Immature natural killer cell (primary cell): ENCODE measurements at regions not wholly inside any gene's neighbourhood (a gene's known extent, or its start where the extent isn't known, plus 50 kb on each side); places are given as distances from the start of the nearest gene placed in this dataset.

Source experiments
- DNase-seq, 3 donors: peaks; one replicate each; pipeline ENCODE4 v3.0.0; 2022; ENCODE audit warnings: mixed read lengths in 1 of 3
- H3K27ac Mint-ChIP-seq, 6 donors: one replicate each; pipeline ENCODE4 v1.8.0; 2020; ENCODE audit warnings: mixed read lengths in 6 of 6, mild to moderate bottlenecking in 5 of 6, inconsistent platforms in 4 of 6, moderate library complexity in 3 of 6
- H3K27me3 Mint-ChIP-seq, 3 donors: one replicate each; pipeline ENCODE4 v1.8.0; 2020 to 2021; ENCODE audit warnings: low read depth in 3 of 3, mild to moderate bottlenecking in 3 of 3, mixed read lengths in 3 of 3, moderate library complexity in 3 of 3, inconsistent platforms in 1 of 3
- H3K36me3 Mint-ChIP-seq, 3 donors: one replicate each; pipeline ENCODE4 v1.8.0; 2020; ENCODE audit warnings: mixed read lengths in 3 of 3, inconsistent platforms in 2 of 3, mild to moderate bottlenecking in 2 of 3
- H3K4me1 Mint-ChIP-seq, 2 donors: one replicate each; pipeline ENCODE4 v1.8.0; 2020; ENCODE audit warnings: inconsistent platforms in 2 of 2, mild to moderate bottlenecking in 2 of 2, mixed read lengths in 2 of 2, moderate library complexity in 1 of 2
- H3K4me3 Mint-ChIP-seq, 5 donors: one replicate each; pipeline ENCODE4 v1.8.0; 2020; ENCODE audit warnings: mild to moderate bottlenecking in 5 of 5, mixed read lengths in 5 of 5, inconsistent platforms in 3 of 5, moderate library complexity in 3 of 5
- H3K9me3 Mint-ChIP-seq, 6 donors: one replicate each; pipeline ENCODE4 v1.8.0; 2020; ENCODE audit warnings: mild to moderate bottlenecking in 6 of 6, mixed read lengths in 6 of 6, inconsistent platforms in 4 of 6, moderate library complexity in 3 of 6

DNA sequence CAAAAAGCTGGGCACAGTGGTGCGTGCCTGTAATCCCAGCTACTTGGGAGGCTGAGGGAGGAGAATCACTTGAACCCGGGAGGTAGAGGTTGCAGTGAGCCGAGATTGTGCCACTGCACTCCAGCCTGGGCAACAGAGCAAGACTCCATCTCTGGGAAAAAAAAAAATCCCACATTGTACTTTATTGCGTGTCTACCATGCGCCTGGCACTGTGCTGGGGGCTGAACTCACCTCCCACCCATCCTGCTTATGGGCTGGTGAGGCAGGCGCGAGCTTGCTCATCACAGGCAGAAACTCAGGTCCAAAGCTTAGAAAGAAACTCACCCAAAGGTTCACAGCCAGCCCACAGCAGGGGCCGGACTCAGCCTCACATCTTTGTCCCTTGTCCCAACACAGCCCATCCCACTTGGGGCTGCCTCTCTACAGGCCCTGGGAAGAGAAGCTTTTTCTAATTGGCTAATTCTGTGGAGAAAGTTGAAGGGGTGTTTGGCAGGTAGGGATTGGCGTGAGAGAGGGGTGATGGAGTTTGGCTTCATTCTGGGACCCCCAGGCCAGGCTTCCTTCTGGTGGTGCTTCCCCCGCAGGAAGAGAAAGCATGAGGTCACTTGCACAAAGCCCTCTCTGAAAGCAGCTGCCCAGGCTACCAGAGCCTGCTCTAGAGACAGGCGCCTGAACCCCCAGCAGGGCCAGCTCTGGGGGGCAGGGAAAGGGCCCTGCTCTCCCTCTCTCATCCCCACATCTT is 122.6 kb upstream of the SMAD3 start:
- no peaks in the 10 kb centered on the region for H3K4me1 Mint-ChIP-seq

DNA sequence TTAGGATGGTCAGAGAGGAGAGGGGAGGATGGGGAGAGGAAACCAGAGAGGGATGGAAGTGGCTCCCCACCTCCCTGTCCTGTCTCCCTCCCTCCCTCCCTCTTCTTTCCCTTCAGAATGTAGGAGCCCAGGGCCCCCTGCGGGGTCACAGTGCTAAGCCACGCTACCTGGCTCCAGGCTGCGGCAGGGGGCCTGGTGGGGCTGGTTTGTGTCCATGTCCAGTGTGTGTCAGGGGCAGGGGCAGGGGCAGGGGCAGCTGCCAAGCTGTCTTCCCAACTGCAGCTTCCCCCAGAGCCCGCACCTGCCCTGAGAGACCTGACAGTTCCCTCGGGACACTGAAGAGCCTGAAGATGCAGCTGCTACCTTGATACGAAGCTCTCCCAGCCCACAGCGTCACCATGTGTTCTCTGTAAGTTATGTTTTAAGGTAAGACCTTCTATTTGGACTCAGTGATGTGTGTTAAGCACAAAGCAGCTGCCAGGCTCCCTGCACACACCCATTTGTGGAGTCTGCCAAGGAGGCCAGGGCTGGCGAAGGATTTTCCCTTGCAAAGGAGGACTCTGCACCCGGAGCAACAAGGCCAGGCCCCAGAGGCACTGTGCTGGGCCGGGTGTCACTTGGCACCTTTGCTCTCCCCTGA is 121.8 kb upstream of the SMAD3 start:
- Mint-ChIP-seq H3K27ac (no peak overlapping the region), H3K4me3 (no peak overlapping the region), H3K4me1 (no peaks in the 10 kb centered on the region), H3K36me3 (no peaks in the 10 kb centered on the region), H3K9me3 (no peaks in the 10 kb centered on the region), H3K27me3 (peaks cover 0 to 4% (median 3%) of the 10 kb centered on the region in 3 donors)
- DNase-seq, result no peak

More for the DNA sequence above, 122.6 kb upstream of the SMAD3 start:
- no peaks in the 10 kb centered on the region for H3K9me3 Mint-ChIP-seq
- no peak overlapping the region for H3K4me3 Mint-ChIP-seq
- no peak for DNase-seq
- H3K27ac Mint-ChIP-seq, result no peak overlapping the region
- no peaks in the 10 kb centered on the region for H3K36me3 Mint-ChIP-seq
- H3K27me3 Mint-ChIP-seq, result peaks cover 0 to 4% (median 3%) of the 10 kb centered on the region in 3 donors

DNA sequence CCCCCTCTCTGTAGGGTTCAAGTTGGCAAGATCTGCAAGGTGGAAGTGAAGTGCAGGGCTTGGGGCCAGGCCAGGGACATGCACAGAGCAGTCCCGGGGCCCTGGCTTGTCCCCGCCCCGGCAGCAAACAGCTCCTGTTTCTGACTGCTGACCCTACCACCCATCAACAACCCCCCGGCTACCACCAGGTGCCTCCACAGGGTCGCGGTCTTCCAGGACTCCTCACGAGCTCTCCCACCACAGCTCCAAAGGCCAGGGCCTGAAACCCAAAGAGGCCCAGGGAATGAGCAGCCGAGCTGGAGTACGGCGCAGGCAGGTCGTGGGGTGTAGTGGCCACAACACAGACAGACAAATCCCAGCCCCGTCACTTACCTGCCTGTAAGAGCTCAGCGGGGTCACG is 121.3 kb upstream of the SMAD3 start:
- H3K27me3 Mint-ChIP-seq, result peaks cover 0 to 4% (median 3%) of the 10 kb centered on the region in 3 donors
- DNase-seq, result no peak
- H3K27ac Mint-ChIP-seq, result no peak overlapping the region
- no peaks in the 10 kb centered on the region for H3K36me3 Mint-ChIP-seq
- H3K4me1 Mint-ChIP-seq, result no peaks in the 10 kb centered on the region
- no peaks in the 10 kb centered on the region for H3K9me3 Mint-ChIP-seq
- no peak overlapping the region for H3K4me3 Mint-ChIP-seq

DNA sequence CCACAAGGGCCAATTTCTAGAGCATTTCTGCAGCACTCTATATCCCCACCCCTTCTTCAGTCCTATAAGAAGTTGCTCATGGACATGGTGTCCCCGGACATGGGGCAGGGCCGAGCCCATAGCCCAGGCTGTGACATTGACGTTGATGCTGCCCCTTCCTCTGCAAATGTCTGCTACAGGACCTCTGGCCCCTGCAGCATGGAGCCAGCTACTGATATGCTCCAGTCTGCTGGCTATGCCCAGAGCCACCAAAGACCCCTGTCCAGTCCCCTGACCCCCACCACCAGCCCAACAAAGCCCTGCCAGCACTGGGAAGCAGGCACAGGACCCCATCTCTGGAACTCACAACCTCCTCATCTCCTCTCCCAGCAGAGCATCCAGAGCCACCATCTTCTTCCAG is 120.1 kb upstream of the SMAD3 start:
- no peaks in the 10 kb centered on the region for H3K36me3 Mint-ChIP-seq
- H3K4me3 Mint-ChIP-seq, result no peak overlapping the region
- no peak for DNase-seq
- peaks cover 0 to 4% (median 3%) of the 10 kb centered on the region in 3 donors for H3K27me3 Mint-ChIP-seq
- H3K27ac Mint-ChIP-seq, result no peak overlapping the region
- no peaks in the 10 kb centered on the region for H3K4me1 Mint-ChIP-seq
- no peaks in the 10 kb centered on the region for H3K9me3 Mint-ChIP-seq

DNA sequence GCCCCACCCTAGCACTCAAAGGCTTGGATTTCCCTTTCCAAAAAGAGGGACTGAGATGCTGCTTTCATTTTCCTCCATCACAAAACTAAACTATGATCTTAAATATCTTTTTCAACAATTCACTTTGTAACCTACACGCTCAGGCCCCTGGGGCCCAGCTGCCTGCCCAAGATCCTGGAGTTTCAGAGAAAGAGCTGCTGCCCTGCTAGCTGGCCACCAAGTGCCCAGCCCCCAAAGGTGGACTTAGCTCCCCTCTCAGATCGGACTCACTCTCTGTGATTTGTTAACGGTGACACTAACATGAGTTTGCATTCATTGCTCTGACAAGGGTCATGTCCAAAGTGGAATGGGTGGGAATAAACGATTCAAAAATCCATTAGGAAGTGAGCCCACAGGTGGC is 119.6 kb upstream of the SMAD3 start:
- H3K27ac Mint-ChIP-seq, result no peak overlapping the region
- H3K27me3 Mint-ChIP-seq, result peaks cover 0 to 4% (median 3%) of the 10 kb centered on the region in 3 donors

DNA sequence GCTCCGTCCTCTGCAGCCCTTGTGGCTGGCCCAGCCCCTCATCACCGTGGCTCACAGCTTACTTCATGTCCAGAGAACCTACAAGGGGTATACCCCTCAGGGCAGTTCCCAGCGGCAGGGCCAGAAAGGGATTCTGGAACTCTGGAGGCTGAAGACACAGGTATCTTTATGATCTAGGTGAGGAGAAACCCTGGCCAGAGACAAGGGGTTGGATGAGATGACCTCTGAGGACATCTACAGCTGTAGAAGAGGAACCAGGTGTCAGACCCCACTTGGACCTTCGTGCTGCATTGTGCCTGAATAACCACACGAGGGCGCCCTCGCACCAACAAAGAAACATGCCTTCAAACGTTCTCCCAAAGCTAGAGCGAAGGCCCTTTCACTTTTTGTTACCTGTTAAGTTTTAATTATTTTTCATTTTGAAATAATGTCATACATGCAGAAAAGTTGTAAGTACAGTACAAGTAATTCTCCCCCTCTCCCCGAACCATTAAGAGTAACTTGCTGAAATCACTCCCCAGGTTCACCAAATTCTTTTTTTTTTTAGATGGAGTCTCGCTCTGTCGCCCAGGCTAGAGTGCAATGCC is 118.7 kb upstream of the SMAD3 start:
- Mint-ChIP-seq H3K4me1 (no peaks in the 10 kb centered on the region), H3K36me3 (no peaks in the 10 kb centered on the region), H3K4me3 (no peak overlapping the region), H3K27me3 (peaks cover 0 to 3% (median 1%) of the 10 kb centered on the region in 3 donors), H3K9me3 (no peaks in the 10 kb centered on the region), H3K27ac (no peak overlapping the region)
- peak; percentile 61 to 71 (median 62) for DNase-seq

More for the DNA sequence above, 119.6 kb upstream of the SMAD3 start:
- Mint-ChIP-seq H3K9me3 (no peaks in the 10 kb centered on the region), H3K4me1 (no peaks in the 10 kb centered on the region), H3K4me3 (no peak overlapping the region), H3K36me3 (no peaks in the 10 kb centered on the region)
- no peak for DNase-seq

DNA sequence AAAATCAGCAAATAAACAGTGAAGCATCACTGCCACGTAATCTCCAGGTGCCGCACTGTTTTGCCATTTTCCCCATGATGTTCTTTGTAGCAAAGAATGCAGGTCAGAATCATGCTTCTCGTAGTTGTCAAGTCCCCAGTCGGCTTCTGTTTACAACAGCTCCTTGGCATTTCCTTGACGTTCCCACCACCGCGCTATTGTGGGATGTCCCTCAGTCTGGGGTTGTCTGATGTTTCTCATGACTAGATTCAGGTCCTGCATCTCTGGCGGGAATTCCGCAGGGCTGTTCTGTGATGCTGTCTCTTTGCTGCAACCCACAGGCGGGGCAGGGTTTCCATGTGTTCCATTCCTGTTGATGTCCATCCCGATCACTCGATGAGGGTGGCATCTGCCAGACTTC is 117.9 kb upstream of the SMAD3 start:
- Mint-ChIP-seq H3K27me3 (peaks cover 0 to 3% (median 1%) of the 10 kb centered on the region in 3 donors), H3K9me3 (no peaks in the 10 kb centered on the region), H3K4me1 (no peaks in the 10 kb centered on the region), H3K27ac (no peak overlapping the region), H3K36me3 (no peaks in the 10 kb centered on the region), H3K4me3 (no peak overlapping the region)
- no peak for DNase-seq

DNA sequence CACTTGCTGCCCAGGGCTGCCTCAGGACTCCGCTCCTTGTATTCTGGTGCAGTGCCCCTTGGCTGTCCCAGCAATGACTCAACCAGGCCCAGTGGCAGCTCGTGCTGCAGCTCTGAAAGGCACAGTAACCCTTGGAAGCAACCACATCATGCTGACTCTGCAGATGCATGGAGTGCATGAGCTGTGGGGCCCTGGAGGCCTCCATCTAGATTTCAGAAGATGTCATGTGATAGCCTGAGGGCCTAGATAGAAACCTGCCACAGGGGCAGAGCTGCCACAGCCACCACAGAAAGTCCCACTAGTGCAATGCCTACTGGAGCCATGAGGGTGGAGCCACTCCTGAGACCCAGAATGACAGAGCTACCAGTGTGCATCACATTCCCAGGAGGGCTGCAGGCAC is 117.1 kb upstream of the SMAD3 start:
- Mint-ChIP-seq H3K27me3 (peaks cover 0 to 3% (median 1%) of the 10 kb centered on the region in 3 donors), H3K36me3 (no peaks in the 10 kb centered on the region), H3K9me3 (no peaks in the 10 kb centered on the region), H3K4me3 (no peak overlapping the region), H3K4me1 (no peaks in the 10 kb centered on the region), H3K27ac (no peak overlapping the region)
- DNase-seq, result no peak

DNA sequence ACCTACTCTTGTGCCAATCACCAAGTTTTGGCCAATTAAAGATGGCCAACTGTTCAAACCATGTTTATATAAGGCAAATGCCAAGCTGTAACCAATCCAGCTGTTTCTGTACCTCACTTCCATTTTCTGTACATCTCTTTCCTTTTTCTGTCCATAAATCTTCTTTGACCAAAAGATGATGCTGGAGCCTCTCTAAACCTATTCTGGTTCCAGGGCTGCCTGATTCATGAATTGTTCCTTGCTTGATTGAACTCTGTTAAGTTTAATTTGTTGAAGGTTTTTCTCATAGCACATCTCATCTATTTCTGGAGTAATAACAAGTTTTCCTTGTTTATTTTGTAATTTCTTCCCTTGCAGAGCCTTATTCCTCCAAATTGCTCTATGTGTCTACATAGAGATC is 115.3 kb upstream of the SMAD3 start:
- no peaks in the 10 kb centered on the region for H3K9me3 Mint-ChIP-seq
- no peak for DNase-seq
- no peak overlapping the region for H3K4me3 Mint-ChIP-seq
- H3K4me1 Mint-ChIP-seq, result no peaks in the 10 kb centered on the region
- no peak overlapping the region for H3K27ac Mint-ChIP-seq
- no peaks in the 10 kb centered on the region for H3K36me3 Mint-ChIP-seq
- peaks cover 0 to 3% (median 3%) of the 10 kb centered on the region in 3 donors for H3K27me3 Mint-ChIP-seq

DNA sequence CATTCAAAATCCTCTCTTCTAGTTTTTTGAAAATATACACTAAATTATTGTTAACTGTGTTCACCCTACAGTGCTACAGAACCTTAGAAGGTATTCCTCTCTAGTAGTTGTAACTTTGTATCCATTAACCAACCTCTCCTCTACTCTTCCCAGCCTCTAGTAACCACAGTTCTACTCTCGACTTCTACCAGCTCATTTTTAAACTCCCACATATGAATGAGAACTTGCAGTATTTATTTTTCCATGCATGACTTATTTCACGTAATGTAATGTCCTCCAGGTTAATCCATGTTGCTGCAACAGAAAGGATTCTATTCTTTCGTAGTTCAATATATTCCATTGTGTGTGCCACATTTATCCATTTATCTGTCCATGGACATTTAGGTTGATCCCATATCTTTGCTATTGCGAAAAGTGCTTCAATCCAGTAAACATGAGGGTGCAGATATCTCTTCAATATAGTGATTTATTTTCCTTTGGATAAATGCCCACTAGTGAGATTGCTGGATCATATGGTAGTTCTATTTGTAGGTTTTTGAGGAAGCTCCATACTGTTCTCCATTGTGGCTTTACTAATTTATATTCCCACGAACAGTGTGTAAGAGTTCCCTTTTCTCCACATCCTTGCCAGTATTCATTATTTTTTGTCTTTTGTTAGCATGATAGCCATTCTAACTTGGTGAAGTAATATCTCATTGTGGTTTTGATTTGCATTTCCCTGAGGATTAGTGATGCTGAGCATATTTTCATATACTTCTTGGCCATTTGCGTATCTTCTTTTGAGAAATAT is 113.7 kb upstream of the SMAD3 start:
- H3K27ac Mint-ChIP-seq, result no peak overlapping the region
- H3K9me3 Mint-ChIP-seq, result no peaks in the 10 kb centered on the region
- no peak overlapping the region for H3K4me3 Mint-ChIP-seq
- peaks cover 0 to 5% (median 1%) of the 10 kb centered on the region in 3 donors for H3K27me3 Mint-ChIP-seq
- no peaks in the 10 kb centered on the region for H3K36me3 Mint-ChIP-seq
- no peak for DNase-seq
- H3K4me1 Mint-ChIP-seq, result no peaks in the 10 kb centered on the region

DNA sequence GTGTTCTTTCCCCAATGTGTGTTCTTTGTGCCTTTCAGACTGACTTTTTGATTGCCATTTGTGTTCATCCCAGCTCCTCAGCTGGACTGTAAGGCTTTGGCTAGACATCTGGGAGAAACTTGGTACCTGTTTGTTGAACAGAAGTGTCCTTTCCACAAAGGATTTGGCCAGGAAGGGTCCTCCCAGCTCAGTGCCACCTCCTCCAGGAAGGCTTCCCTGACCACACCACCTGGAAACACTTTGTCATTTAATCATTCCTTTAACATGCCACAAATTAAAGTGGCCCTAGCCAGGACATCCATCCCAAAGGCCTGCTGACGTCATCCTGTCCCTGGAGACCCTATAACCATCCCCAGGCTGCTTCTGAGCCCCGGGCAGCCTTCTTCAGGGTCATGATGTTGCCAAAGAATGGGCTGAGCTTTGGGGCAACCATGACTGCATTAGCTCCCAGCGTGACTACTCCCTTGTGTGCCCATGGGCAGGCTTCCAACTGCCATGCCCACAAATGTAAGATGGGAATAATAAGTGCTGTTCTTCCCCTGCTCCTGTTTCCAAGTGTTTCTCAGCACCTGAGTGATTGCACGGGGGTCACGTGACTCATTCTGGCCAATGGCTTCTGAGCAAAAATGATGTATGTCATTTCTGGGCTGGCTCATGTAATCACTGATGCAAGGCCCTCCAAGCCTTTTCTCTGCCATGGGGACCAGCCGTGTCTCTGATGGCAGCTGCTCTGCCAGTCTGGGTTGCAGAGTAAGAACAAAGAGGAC is 112.5 kb upstream of the SMAD3 start:
- no peak for DNase-seq

DNA sequence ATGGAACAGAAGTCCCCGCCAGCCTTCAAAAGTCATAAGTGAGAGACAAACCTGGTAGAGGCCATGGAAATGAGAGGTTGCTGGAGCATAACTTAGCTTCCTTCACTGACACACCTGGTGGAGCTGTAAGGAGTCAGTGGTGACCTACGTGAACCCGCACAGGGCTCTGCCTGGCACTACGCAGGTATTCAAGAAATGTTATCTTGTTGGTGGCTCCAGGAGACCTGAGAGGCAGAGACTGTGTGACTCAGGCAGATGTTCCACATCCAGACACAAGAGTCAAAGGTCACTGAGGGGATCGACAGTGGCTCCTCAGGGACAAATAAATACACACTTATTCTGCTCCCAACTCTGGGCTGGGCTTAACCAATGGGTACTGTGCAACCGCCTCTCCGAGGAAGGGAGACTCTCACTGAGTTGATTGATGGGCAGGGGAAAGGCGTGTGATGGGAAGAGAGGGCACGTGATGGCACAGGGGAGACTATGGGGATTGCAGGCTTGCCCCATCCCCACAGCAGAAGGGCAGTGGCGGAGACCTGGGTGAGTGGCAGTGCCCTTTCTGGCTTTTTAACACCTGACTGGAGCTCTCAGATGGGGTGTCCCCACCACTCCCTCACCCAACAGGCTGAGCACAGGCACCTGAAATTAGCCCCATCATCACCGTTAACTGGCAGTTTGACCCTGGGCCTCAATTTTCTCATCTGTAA is 111.7 kb upstream of the SMAD3 start:
- no peak overlapping the region for H3K27ac Mint-ChIP-seq
- DNase-seq, result no peak
- H3K4me3 Mint-ChIP-seq, result no peak overlapping the region
- H3K27me3 Mint-ChIP-seq, result peaks cover 0 to 3% (median 1%) of the 10 kb centered on the region in 3 donors
- peaks cover 0 to 2% of the 10 kb centered on the region in 2 donors for H3K4me1 Mint-ChIP-seq
- H3K9me3 Mint-ChIP-seq, result no peaks in the 10 kb centered on the region
- no peaks in the 10 kb centered on the region for H3K36me3 Mint-ChIP-seq

More for the DNA sequence above, 112.5 kb upstream of the SMAD3 start:
- Mint-ChIP-seq H3K36me3 (no peaks in the 10 kb centered on the region), H3K4me1 (peaks cover 0 to 2% of the 10 kb centered on the region in 2 donors), H3K27me3 (peaks cover 0 to 3% (median 1%) of the 10 kb centered on the region in 3 donors), H3K4me3 (no peak overlapping the region), H3K27ac (no peak overlapping the region), H3K9me3 (no peaks in the 10 kb centered on the region)

DNA sequence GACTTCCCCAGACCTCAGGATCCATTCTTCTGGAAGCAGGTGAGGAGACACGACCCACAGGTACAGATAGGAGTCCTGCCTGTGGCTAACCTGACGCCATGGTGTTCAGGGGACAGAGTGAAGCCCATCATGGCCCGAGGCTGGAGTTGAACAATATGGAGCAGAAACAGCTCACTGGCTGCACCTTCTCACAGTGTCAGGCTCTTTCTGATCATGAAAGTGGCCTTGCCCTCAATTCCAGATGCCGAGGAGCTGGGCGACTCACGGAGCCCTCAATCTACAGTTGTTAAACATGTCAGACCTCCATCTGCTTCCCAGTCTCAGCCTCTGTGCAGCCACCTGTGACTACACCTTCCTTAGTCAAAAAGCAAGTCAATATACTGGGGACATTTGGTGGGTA is 110.8 kb upstream of the SMAD3 start:
- H3K27me3 Mint-ChIP-seq, result peaks cover under 1 to 3% (median 1%) of the 10 kb centered on the region in 3 donors
- no peak overlapping the region for H3K4me3 Mint-ChIP-seq
- no peaks in the 10 kb centered on the region for H3K36me3 Mint-ChIP-seq
- DNase-seq, result no peak
- H3K9me3 Mint-ChIP-seq, result no peaks in the 10 kb centered on the region
- H3K27ac Mint-ChIP-seq, result no peak overlapping the region
- H3K4me1 Mint-ChIP-seq, result peaks cover 0 to 2% of the 10 kb centered on the region in 2 donors
